Neuron (in vitro differentiated cells): ENCODE measurements at regions not wholly inside any gene's neighbourhood (a gene's known extent, or its start where the extent isn't known, plus 50 kb on each side); places are given as distances from the start of the nearest gene placed in this dataset.

ENCODE experiments used
- H2AFZ ChIP-seq: one replicate; pipeline ENCODE4 v1.6.1; 2013; ENCODE audit warnings: low read depth, mild to moderate bottlenecking, inconsistent platforms, low read length, moderate library complexity
- H3K27me3 ChIP-seq: one replicate; pipeline ENCODE4 v1.6.1; 2013; ENCODE audit warnings: low read length; ENCODE audit not compliant: insufficient read depth
- H3K36me3 ChIP-seq: one replicate; pipeline ENCODE4 v1.6.1; 2013; ENCODE audit warnings: low read length; ENCODE audit not compliant: insufficient read depth
- H3K4me1 ChIP-seq: one replicate; pipeline ENCODE4 v1.6.1; 2013; ENCODE audit warnings: low read length; ENCODE audit not compliant: insufficient read depth
- H3K4me3 ChIP-seq: 2 replicates; pipeline ENCODE4 v1.5.1; 2013; ENCODE audit warnings: mild to moderate bottlenecking, low read length, moderate library complexity
- H3K9me3 ChIP-seq: one replicate; pipeline ENCODE4 v1.6.1; 2013; ENCODE audit warnings: low read length

GRCh38 chr2:6249557-6249956 is 557.4 kb downstream of the SOX11 start:
- Histone ChIP-seq H2AFZ (no peak overlapping the region), H3K36me3 (no peaks in the 10 kb centered on the region), H3K4me3 (no peak overlapping the region), H3K9me3 (no peaks in the 10 kb centered on the region), H3K27me3 (no peaks in the 10 kb centered on the region), H3K4me1 (no peaks in the 10 kb centered on the region)

GRCh38 chr2:6254441-6254840 is 562.3 kb downstream of the SOX11 start:
- Histone ChIP-seq H3K27me3 (no peaks in the 10 kb centered on the region), H2AFZ (no peak overlapping the region), H3K4me3 (no peak overlapping the region), H3K9me3 (no peaks in the 10 kb centered on the region), H3K36me3 (no peaks in the 10 kb centered on the region), H3K4me1 (no peaks in the 10 kb centered on the region)

- Histone ChIP-seq H3K36me3 (no peaks in the 10 kb centered on the region), H3K4me1 (no peaks in the 10 kb centered on the region), H3K9me3 (peaks cover 2% of the 10 kb centered on the region), H3K27me3 (no peaks in the 10 kb centered on the region), H3K4me3 (no peak overlapping the region), H2AFZ (no peak overlapping the region)
Observed at GRCh38 chr2:6264198-6264597, 572.0 kb downstream of the SOX11 start.

GRCh38 chr2:6281524-6281923 is 584.2 kb downstream of the CMPK2 start:
- Histone ChIP-seq H2AFZ (no peak overlapping the region), H3K9me3 (no peaks in the 10 kb centered on the region), H3K4me1 (no peaks in the 10 kb centered on the region), H3K4me3 (no peak overlapping the region), H3K27me3 (no peaks in the 10 kb centered on the region), H3K36me3 (no peaks in the 10 kb centered on the region)

- no peaks in the 10 kb centered on the region for H3K27me3 ChIP-seq
- H3K4me1 ChIP-seq: peaks cover 2% of the 10 kb centered on the region
- H3K4me3 ChIP-seq: no peak overlapping the region
- H3K9me3 ChIP-seq: no peaks in the 10 kb centered on the region
- H3K36me3 ChIP-seq: no peaks in the 10 kb centered on the region
- no peak overlapping the region for H2AFZ ChIP-seq
Observed at GRCh38 chr2:6283259-6283658, 582.4 kb downstream of the CMPK2 start.

GRCh38 chr2:6287406-6287805 is 578.3 kb downstream of the CMPK2 start:
- no peaks in the 10 kb centered on the region for H3K36me3 ChIP-seq
- peaks cover 10% of the 10 kb centered on the region for H3K4me1 ChIP-seq
- H2AFZ ChIP-seq: no peak overlapping the region
- H3K9me3 ChIP-seq: no peaks in the 10 kb centered on the region
- no peaks in the 10 kb centered on the region for H3K27me3 ChIP-seq
- H3K4me3 ChIP-seq: no peak overlapping the region

GRCh38 chr2:6288791-6289190 is 576.9 kb downstream of the CMPK2 start:
- peaks cover 10% of the 10 kb centered on the region for H3K4me1 ChIP-seq
- H3K9me3 ChIP-seq: peaks cover 3% of the 10 kb centered on the region
- H2AFZ ChIP-seq: no peak overlapping the region
- H3K36me3 ChIP-seq: no peaks in the 10 kb centered on the region
- no peaks in the 10 kb centered on the region for H3K27me3 ChIP-seq
- H3K4me3 ChIP-seq: no peak overlapping the region

- H3K27me3 ChIP-seq: no peaks in the 10 kb centered on the region
- no peak overlapping the region for H2AFZ ChIP-seq
- H3K9me3 ChIP-seq: peaks cover 3% of the 10 kb centered on the region
- H3K36me3 ChIP-seq: no peaks in the 10 kb centered on the region
- no peak overlapping the region for H3K4me3 ChIP-seq
- H3K4me1 ChIP-seq: peaks cover 10% of the 10 kb centered on the region
Observed at GRCh38 chr2:6290217-6291015, 575.3 kb downstream of the CMPK2 start.

- Histone ChIP-seq H3K27me3 (no peaks in the 10 kb centered on the region), H3K4me1 (peaks cover 7% of the 10 kb centered on the region), H2AFZ (no peak overlapping the region), H3K36me3 (no peaks in the 10 kb centered on the region), H3K4me3 (no peak overlapping the region), H3K9me3 (peaks cover 3% of the 10 kb centered on the region)
Observed at GRCh38 chr2:6294791-6295190, 570.9 kb downstream of the CMPK2 start.

GRCh38 chr2:6297238-6297637 is 568.5 kb downstream of the CMPK2 start:
- no peak overlapping the region for H3K4me3 ChIP-seq
- no peak overlapping the region for H2AFZ ChIP-seq
- no peaks in the 10 kb centered on the region for H3K27me3 ChIP-seq
- H3K9me3 ChIP-seq: peaks cover 3% of the 10 kb centered on the region
- no peaks in the 10 kb centered on the region for H3K4me1 ChIP-seq
- no peaks in the 10 kb centered on the region for H3K36me3 ChIP-seq

GRCh38 chr2:6301426-6301825 is 564.3 kb downstream of the CMPK2 start:
- H2AFZ ChIP-seq: no peak overlapping the region
- no peaks in the 10 kb centered on the region for H3K27me3 ChIP-seq
- H3K9me3 ChIP-seq: no peaks in the 10 kb centered on the region
- H3K36me3 ChIP-seq: no peaks in the 10 kb centered on the region
- no peak overlapping the region for H3K4me3 ChIP-seq
- H3K4me1 ChIP-seq: no peaks in the 10 kb centered on the region

- Histone ChIP-seq H3K36me3 (no peaks in the 10 kb centered on the region), H3K27me3 (no peaks in the 10 kb centered on the region), H3K9me3 (no peaks in the 10 kb centered on the region), H3K4me1 (peaks cover 21% of the 10 kb centered on the region), H3K4me3 (no peak overlapping the region), H2AFZ (no peak overlapping the region)
Observed at GRCh38 chr2:6308986-6309385, 556.7 kb downstream of the CMPK2 start.

- Histone ChIP-seq H3K4me3 (no peak overlapping the region), H3K9me3 (no peaks in the 10 kb centered on the region), H2AFZ (no peak overlapping the region), H3K36me3 (no peaks in the 10 kb centered on the region), H3K27me3 (no peaks in the 10 kb centered on the region), H3K4me1 (peaks cover 21% of the 10 kb centered on the region)
Observed at GRCh38 chr2:6309415-6310255, 556.1 kb downstream of the CMPK2 start.
